Dendritic cell treated with granulocyte-macrophage colony-stimulating factor and Interleukin-4, amounts not matched to agents 40 ng/mL and 50 ng/mL, for 4 days (primary cell): ENCODE measurements at regions not wholly inside any gene's neighbourhood (a gene's known extent, or its start where the extent isn't known, plus 50 kb on each side); places are given as distances from the start of the nearest gene placed in this dataset.

ENCODE experiments used
- H3K27ac Mint-ChIP-seq: one replicate; pipeline ENCODE4 v1.8.0; 2022; ENCODE audit warnings: mild to moderate bottlenecking, mixed read lengths
- H3K27me3 Mint-ChIP-seq: one replicate; pipeline ENCODE4 v1.8.0; 2022; ENCODE audit warnings: mild to moderate bottlenecking, mixed read lengths
- H3K36me3 Mint-ChIP-seq: one replicate; pipeline ENCODE4 v1.8.0; 2022; ENCODE audit warnings: low read depth, mixed read lengths
- H3K4me1 Mint-ChIP-seq: one replicate; pipeline ENCODE4 v1.8.0; 2022; ENCODE audit warnings: low read depth, mixed read lengths
- H3K4me3 Mint-ChIP-seq: one replicate; pipeline ENCODE4 v1.8.0; 2022; ENCODE audit warnings: mild to moderate bottlenecking, moderate library complexity, mixed read lengths
- H3K9me3 Mint-ChIP-seq: one replicate; pipeline ENCODE4 v1.8.0; 2022; ENCODE audit warnings: mixed read lengths
- intact Hi-C: fragments of 100-400 bp; cut with micrococcal nuclease; formaldehyde crosslinking; loops from one replicate; pipeline ENCODE4 v1.15.0; 2022

- intact Hi-C loops, result no loop called here
- Mint-ChIP-seq H3K4me3 (no peak overlapping the region), H3K4me1 (peaks cover 40% of the 10 kb centered on the region), H3K36me3 (no peaks in the 10 kb centered on the region), H3K9me3 (peaks cover 9% of the 10 kb centered on the region), H3K27ac (no peak overlapping the region), H3K27me3 (no peaks in the 10 kb centered on the region)
These were observed 127.9 kb downstream of the CD47 start for GRCh38 chr3:107962946-107963345.

GRCh38 chr3:107962037-107962436, 128.8 kb downstream of the CD47 start:
- no peak overlapping the region for H3K27ac Mint-ChIP-seq
- intact Hi-C loops, result no loop called here

GRCh38 chr3:107959550-107960154, 131.2 kb downstream of the CD47 start:
- Mint-ChIP-seq H3K4me3 (no peak overlapping the region), H3K27ac (peak overlapping the region; percentile 23), H3K4me1 (peaks cover 38% of the 10 kb centered on the region), H3K36me3 (no peaks in the 10 kb centered on the region), H3K27me3 (peaks cover 3% of the 10 kb centered on the region), H3K9me3 (peaks cover 9% of the 10 kb centered on the region)
- intact Hi-C loops, result no loop called here

More at GRCh38 chr3:107962037-107962436, 128.8 kb downstream of the CD47 start:
- Mint-ChIP-seq H3K36me3 (no peaks in the 10 kb centered on the region), H3K4me1 (peaks cover 40% of the 10 kb centered on the region), H3K27me3 (no peaks in the 10 kb centered on the region), H3K9me3 (peaks cover 9% of the 10 kb centered on the region), H3K4me3 (no peak overlapping the region)

GRCh38 chr3:107958146-107958545, 132.7 kb downstream of the CD47 start:
- Mint-ChIP-seq H3K36me3 (no peaks in the 10 kb centered on the region), H3K4me3 (no peak overlapping the region), H3K27me3 (peaks cover 4% of the 10 kb centered on the region), H3K9me3 (peaks cover 9% of the 10 kb centered on the region), H3K4me1 (peaks cover 32% of the 10 kb centered on the region), H3K27ac (no peak overlapping the region)
- intact Hi-C loops, result no loop called here

GRCh38 chr3:107956991-107957900, 133.6 kb downstream of the CD47 start:
- peak overlapping the region; percentile 7 for H3K27ac Mint-ChIP-seq
- peaks cover 9% of the 10 kb centered on the region for H3K9me3 Mint-ChIP-seq
- H3K36me3 Mint-ChIP-seq, result no peaks in the 10 kb centered on the region
- no peak overlapping the region for H3K4me3 Mint-ChIP-seq
- intact Hi-C loops, result no loop called here
- H3K27me3 Mint-ChIP-seq, result peaks cover 4% of the 10 kb centered on the region
- peaks cover 32% of the 10 kb centered on the region for H3K4me1 Mint-ChIP-seq

GRCh38 chr3:107954845-107955244, 136.0 kb downstream of the CD47 start:
- Mint-ChIP-seq H3K27me3 (peaks cover 4% of the 10 kb centered on the region), H3K4me3 (no peak overlapping the region)

GRCh38 chr3:107953722-107954121, 137.1 kb downstream of the CD47 start:
- intact Hi-C loops, result no loop called here
- Mint-ChIP-seq H3K36me3 (no peaks in the 10 kb centered on the region), H3K4me3 (no peak overlapping the region), H3K4me1 (peaks cover 32% of the 10 kb centered on the region), H3K27me3 (peaks cover 4% of the 10 kb centered on the region), H3K27ac (no peak overlapping the region), H3K9me3 (no peaks in the 10 kb centered on the region)

More at GRCh38 chr3:107954845-107955244, 136.0 kb downstream of the CD47 start:
- intact Hi-C loops, result no loop called here
- Mint-ChIP-seq H3K4me1 (peaks cover 38% of the 10 kb centered on the region), H3K27ac (no peak overlapping the region), H3K36me3 (no peaks in the 10 kb centered on the region), H3K9me3 (peaks cover 5% of the 10 kb centered on the region)

GRCh38 chr3:107951126-107951525, 139.7 kb downstream of the CD47 start:
- intact Hi-C loops, result no loop called here
- H3K36me3 Mint-ChIP-seq, result no peaks in the 10 kb centered on the region
- H3K4me1 Mint-ChIP-seq, result peaks cover 12% of the 10 kb centered on the region
- H3K4me3 Mint-ChIP-seq, result no peak overlapping the region
- H3K27me3 Mint-ChIP-seq, result peaks cover 3% of the 10 kb centered on the region
- peak overlapping the region; percentile 1 for H3K27ac Mint-ChIP-seq
- H3K9me3 Mint-ChIP-seq, result no peaks in the 10 kb centered on the region

- Mint-ChIP-seq H3K9me3 (no peaks in the 10 kb centered on the region), H3K4me3 (no peak overlapping the region), H3K27ac (no peak overlapping the region), H3K27me3 (peaks cover 2% of the 10 kb centered on the region), H3K36me3 (no peaks in the 10 kb centered on the region), H3K4me1 (peaks cover 12% of the 10 kb centered on the region)
- intact Hi-C loops, result no loop called here
These were observed 140.4 kb downstream of the CD47 start for GRCh38 chr3:107950417-107950816.

GRCh38 chr3:107949394-107949970, 141.3 kb downstream of the CD47 start:
- Mint-ChIP-seq H3K4me3 (no peak overlapping the region), H3K9me3 (no peaks in the 10 kb centered on the region), H3K36me3 (no peaks in the 10 kb centered on the region), H3K27ac (no peak overlapping the region), H3K4me1 (peaks cover 17% of the 10 kb centered on the region), H3K27me3 (no peaks in the 10 kb centered on the region)
- intact Hi-C loops, result no loop called here

GRCh38 chr3:107947203-107947602, 143.6 kb downstream of the CD47 start:
- no peaks in the 10 kb centered on the region for H3K9me3 Mint-ChIP-seq
- H3K36me3 Mint-ChIP-seq, result no peaks in the 10 kb centered on the region
- peaks cover 31% of the 10 kb centered on the region for H3K4me1 Mint-ChIP-seq
- intact Hi-C loops, result no loop called here
- H3K4me3 Mint-ChIP-seq, result no peak overlapping the region
- H3K27me3 Mint-ChIP-seq, result no peaks in the 10 kb centered on the region
- no peak overlapping the region for H3K27ac Mint-ChIP-seq

- Mint-ChIP-seq H3K4me1 (peaks cover 30% of the 10 kb centered on the region), H3K27ac (no peak overlapping the region), H3K9me3 (no peaks in the 10 kb centered on the region), H3K36me3 (no peaks in the 10 kb centered on the region), H3K27me3 (no peaks in the 10 kb centered on the region), H3K4me3 (no peak overlapping the region)
- intact Hi-C loops, result no loop called here
These were observed 144.1 kb downstream of the CD47 start for GRCh38 chr3:107946700-107947099.

GRCh38 chr3:107945417-107946094, 145.3 kb downstream of the CD47 start:
- Mint-ChIP-seq H3K27me3 (no peaks in the 10 kb centered on the region), H3K4me1 (peaks cover 23% of the 10 kb centered on the region), H3K36me3 (no peaks in the 10 kb centered on the region), H3K4me3 (no peak overlapping the region), H3K9me3 (no peaks in the 10 kb centered on the region), H3K27ac (no peak overlapping the region)
- intact Hi-C loops, result no loop called here
